Activated gamma-delta T cell (primary cell): ENCODE measurements at regions not wholly inside any gene's neighbourhood (a gene's known extent, or its start where the extent isn't known, plus 50 kb on each side); places are given as distances from the start of the nearest gene placed in this dataset.
"Not testable (repeated sequence)": the region's sequence is repeated elsewhere in the genome, so short reads cannot be mapped to it uniquely, and the experiment has no call there.

Source experiments
- DNase-seq: peaks from one replicate; lab custom pipeline; 2025; lab: John Stamatoyannopoulos, UW

GRCh38 chr15:37416103-37416502 lies 315.8 kb upstream of the MEIS2 start:
- DNase-seq: no peak

- DNase-seq: no peak
Observed at GRCh38 chr15:37425541-37425940, 325.2 kb upstream of the MEIS2 start.

- not testable (repeated sequence) for DNase-seq
Observed at GRCh38 chr15:37427393-37427792, 327.0 kb upstream of the MEIS2 start.

- DNase-seq: no peak
Observed at GRCh38 chr15:37446921-37447320, 346.6 kb upstream of the MEIS2 start.

- no peak for DNase-seq
Observed at GRCh38 chr15:37452498-37452897, 352.1 kb upstream of the MEIS2 start.

- DNase-seq: no peak
Observed at GRCh38 chr15:37480482-37480881, 380.1 kb upstream of the MEIS2 start.

- no peak for DNase-seq
Observed at GRCh38 chr15:37481126-37481525, 380.8 kb upstream of the MEIS2 start.

GRCh38 chr15:37483779-37484178 lies 383.4 kb upstream of the MEIS2 start:
- DNase-seq: no peak

- DNase-seq: no peak
Observed at GRCh38 chr15:37485056-37485455, 384.7 kb upstream of the MEIS2 start.

- DNase-seq: peak; percentile 8
Observed at GRCh38 chr15:37490707-37491106, 390.4 kb upstream of the MEIS2 start.

- DNase-seq: no peak
Observed at GRCh38 chr15:37516621-37517020, 416.3 kb upstream of the MEIS2 start.

GRCh38 chr15:37517191-37517895 lies 417.0 kb upstream of the MEIS2 start:
- DNase-seq: no peak

GRCh38 chr15:37518436-37518835 lies 416.0 kb upstream of the TMCO5A start:
- no peak for DNase-seq

GRCh38 chr15:37520026-37520425 lies 414.4 kb upstream of the TMCO5A start:
- no peak for DNase-seq

GRCh38 chr15:37520882-37521281 lies 413.6 kb upstream of the TMCO5A start:
- DNase-seq: no peak

GRCh38 chr15:37524601-37525000 lies 409.8 kb upstream of the TMCO5A start:
- DNase-seq: no peak

- no peak for DNase-seq
Observed at GRCh38 chr15:37528432-37528831, 406.0 kb upstream of the TMCO5A start.

GRCh38 chr15:37536967-37537605 lies 397.4 kb upstream of the TMCO5A start:
- DNase-seq: no peak

GRCh38 chr15:37537802-37538201 lies 396.6 kb upstream of the TMCO5A start:
- DNase-seq: no peak

GRCh38 chr15:37548116-37548515 lies 386.3 kb upstream of the TMCO5A start:
- no peak for DNase-seq

- DNase-seq: no peak
Observed at GRCh38 chr15:37550360-37551024, 383.9 kb upstream of the TMCO5A start.

GRCh38 chr15:37572401-37572800 lies 362.0 kb upstream of the TMCO5A start:
- DNase-seq: no peak

- DNase-seq: no peak
Observed at GRCh38 chr15:37574985-37575384, 359.5 kb upstream of the TMCO5A start.
